Esophagus mucosa (tissue), 1 donor: ENCODE measurements at regions not wholly inside any gene's neighbourhood (a gene's known extent, or its start where the extent isn't known, plus 50 kb on each side); places are given as distances from the start of the nearest gene placed in this dataset.
"Not testable (repeated sequence)": the region's sequence is repeated elsewhere in the genome, so short reads cannot be mapped to it uniquely, and the experiment has no call there.

Experiments used
- ATAC-seq: fragments of 200-7000 bp; cut with Tn5 transposase; one replicate; pipeline ENCODE4 v1.9.1; 2020
- donor health status: DM: yes; HTN: yes; CAD: no.

- no peak for ATAC-seq
Observed at GRCh38 chr2:114265261-114265660, 177.2 kb upstream of the DPP10 start.

- ATAC-seq: no peak
Observed at GRCh38 chr2:114274957-114275356, 167.5 kb upstream of the DPP10 start.

GRCh38 chr2:114281188-114281587 is 161.3 kb upstream of the DPP10 start:
- ATAC-seq: no peak

- no peak for ATAC-seq
Observed at GRCh38 chr2:114283774-114284173, 158.7 kb upstream of the DPP10 start.

GRCh38 chr2:114286438-114286837 is 156.0 kb upstream of the DPP10 start:
- no peak for ATAC-seq

GRCh38 chr2:114293355-114293754 is 149.1 kb upstream of the DPP10 start:
- no peak for ATAC-seq

GRCh38 chr2:114294741-114295140 is 147.7 kb upstream of the DPP10 start:
- ATAC-seq: no peak

GRCh38 chr2:114300351-114300750 is 142.1 kb upstream of the DPP10 start:
- not testable (repeated sequence) for ATAC-seq

- no peak for ATAC-seq
Observed at GRCh38 chr2:114316532-114317300, 125.7 kb upstream of the DPP10 start.

- ATAC-seq: no peak
Observed at GRCh38 chr2:114330594-114330993, 111.8 kb upstream of the DPP10 start.

GRCh38 chr2:114331934-114332333 is 110.5 kb upstream of the DPP10 start:
- ATAC-seq: no peak

- no peak for ATAC-seq
Observed at GRCh38 chr2:114345246-114345645, 97.2 kb upstream of the DPP10 start.

- no peak for ATAC-seq
Observed at GRCh38 chr2:114346658-114347057, 95.8 kb upstream of the DPP10 start.

GRCh38 chr2:114350186-114350725 is 92.2 kb upstream of the DPP10 start:
- ATAC-seq: no peak

GRCh38 chr2:114352988-114353387 is 89.5 kb upstream of the DPP10 start:
- ATAC-seq: no peak

GRCh38 chr2:114354199-114354598 is 88.2 kb upstream of the DPP10 start:
- no peak for ATAC-seq

GRCh38 chr2:114368705-114369104 is 73.7 kb upstream of the DPP10 start:
- no peak for ATAC-seq

- not testable (repeated sequence) for ATAC-seq
Observed at GRCh38 chr2:114371721-114372120, 70.7 kb upstream of the DPP10 start.

GRCh38 chr2:114373591-114373990 is 68.8 kb upstream of the DPP10 start:
- ATAC-seq: no peak

- ATAC-seq: no peak
Observed at GRCh38 chr2:114384441-114384840, 58.0 kb upstream of the DPP10 start.

GRCh38 chr2:114389021-114389420 is 53.4 kb upstream of the DPP10 start:
- no peak for ATAC-seq
